A673 (cell line): ENCODE measurements at regions not wholly inside any gene's neighbourhood (a gene's known extent, or its start where the extent isn't known, plus 50 kb on each side); places are given as distances from the start of the nearest gene placed in this dataset.

Experiments used
- BruUV-seq: library from RNA; stranded (reverse); fragments of 400-500 nt; replicated peaks from 2 replicates; lab custom pipeline; 2021; lab: Mats Ljungman, UMichigan
- CTCF ChIA-PET: fragments of 300-600 bp; sonication (Branson Sonifier 250); formaldehyde crosslinking; loops from one replicate; lab custom pipeline; 2022; ENCODE audit warnings: antibody characterized with exemption; lab: Charles Lee
- POLR2A ChIA-PET: fragments of 300-600 bp; sonication (Branson Sonifier 250); formaldehyde crosslinking; loops from one replicate; lab custom pipeline; 2022; ENCODE audit warnings: antibody characterized with exemption; ENCODE audit not compliant: low non-redundant PET; lab: Charles Lee
- DNase-seq: peaks from one replicate; pipeline ENCODE4 v3.0.0-alpha.2; 2015; ENCODE audit warnings: low spot score
- H3K27ac ChIP-seq: fragments of 200-600 bp; sonication (generic); 2 replicates; pipeline ENCODE4 v1.5.1; 2016; ENCODE audit warnings: mixed run types, low read depth, mild to moderate bottlenecking, mixed read lengths, antibody characterized with exemption, low read length; ENCODE audit not compliant: poor library complexity, severe bottlenecking
- H3K27me3 ChIP-seq: fragments of 200-600 bp; sonication (generic); replicated peaks from 2 replicates; pipeline ENCODE4 v1.6.1; 2017; ENCODE audit warnings: mixed run types, low read depth, mild to moderate bottlenecking, mixed read lengths, antibody characterized with exemption, low read length; ENCODE audit not compliant: insufficient read depth, poor library complexity
- H3K36me3 ChIP-seq: fragments of 200-600 bp; sonication (generic); 2 replicates; pipeline ENCODE4 v1.6.1; 2016; ENCODE audit warnings: mixed run types, mild to moderate bottlenecking, mixed read lengths, antibody characterized with exemption, low read length; ENCODE audit not compliant: insufficient read depth, poor library complexity, severe bottlenecking
- H3K4me1 ChIP-seq: fragments of 200-600 bp; sonication (generic); 2 replicates; pipeline ENCODE4 v1.6.1; 2017; ENCODE audit warnings: mixed run types, mild to moderate bottlenecking, mixed read lengths, antibody characterized with exemption, low read length; ENCODE audit not compliant: insufficient read depth, poor library complexity, severe bottlenecking
- H3K4me3 ChIP-seq: fragments of 200-600 bp; sonication (generic); 2 replicates; pipeline ENCODE4 v1.5.1; 2016; ENCODE audit warnings: low read depth, mixed run types, mild to moderate bottlenecking, mixed read lengths, low read length; ENCODE audit not compliant: poor library complexity, severe bottlenecking
- H3K9me3 ChIP-seq: fragments of 200-600 bp; sonication (generic); 2 replicates; pipeline ENCODE4 v1.6.1; 2016; ENCODE audit warnings: mixed run types, low read depth, mild to moderate bottlenecking, mixed read lengths, antibody characterized with exemption, low read length; ENCODE audit not compliant: poor library complexity, severe bottlenecking
- CTCF ChIP-seq: fragments of 300-800, 200-600 bp; sonication (generic); conservative IDR thresholded peaks from 2 replicates; pipeline ENCODE4 v1.5.1; 2017; ENCODE audit warnings: low read depth, mild to moderate bottlenecking, antibody characterized with exemption, low read length, moderate library complexity, mixed read lengths
- EZH2 ChIP-seq: fragments of 200-600 bp; sonication (generic); IDR thresholded peaks from 2 replicates; pipeline ENCODE4 v1.6.1; 2017; ENCODE audit warnings: borderline replicate concordance, low read depth, mild to moderate bottlenecking, mixed read lengths, antibody characterized with exemption, low read length; ENCODE audit not compliant: poor library complexity, severe bottlenecking
- intact Hi-C: fragments of 100-400 bp; cut with micrococcal nuclease; formaldehyde crosslinking; loops from one replicate; pipeline ENCODE4 v1.10.0; 2022; ENCODE audit not compliant: unreplicated experiment

GRCh38 chr10:10961072-10961471 is 56.6 kb upstream of the CELF2 start:
- ChIA-PET CTCF (no interaction called here), POLR2A (no interaction called here)
- Histone ChIP-seq H3K4me3 (no peak overlapping the region), H3K36me3 (no peaks in the 10 kb centered on the region), H3K27ac (no peak overlapping the region), H3K27me3 (peaks cover 58% of the 10 kb centered on the region), H3K9me3 (no peaks in the 10 kb centered on the region), H3K4me1 (no peaks in the 10 kb centered on the region)
- no peak for TF ChIP-seq EZH2
- no peak for TF ChIP-seq CTCF
- BruUV-seq: no TSS peak
- intact Hi-C loops: no loop called here
- DNase-seq: no peak

- Histone ChIP-seq H3K4me1 (no peaks in the 10 kb centered on the region), H3K27ac (no peak overlapping the region), H3K36me3 (no peaks in the 10 kb centered on the region), H3K27me3 (peaks cover 37% of the 10 kb centered on the region), H3K4me3 (no peak overlapping the region), H3K9me3 (no peaks in the 10 kb centered on the region)
- ChIA-PET POLR2A (no interaction called here), CTCF (no interaction called here)
- intact Hi-C loops: no loop called here
- TF ChIP-seq CTCF: no peak
- no peak for TF ChIP-seq EZH2
- DNase-seq: no peak
- BruUV-seq: no TSS peak
Measured at GRCh38 chr10:10967029-10967428, 50.6 kb upstream of the CELF2 start.

GRCh38 chr10:10967581-10968256 is 50.0 kb upstream of the CELF2 start:
- Histone ChIP-seq H3K36me3 (no peaks in the 10 kb centered on the region), H3K4me1 (no peaks in the 10 kb centered on the region), H3K27me3 (peaks cover 37% of the 10 kb centered on the region), H3K27ac (no peak overlapping the region), H3K9me3 (no peaks in the 10 kb centered on the region), H3K4me3 (no peak overlapping the region)
- BruUV-seq: no TSS peak
- ChIA-PET CTCF (no interaction called here), POLR2A (no interaction called here)
- intact Hi-C loops: no loop called here
- no peak for TF ChIP-seq EZH2
- TF ChIP-seq CTCF: no peak
- no peak for DNase-seq
